GM12878 (cell line): ENCODE measurements at regions not wholly inside any gene's neighbourhood (a gene's known extent, or its start where the extent isn't known, plus 50 kb on each side); places are given as distances from the start of the nearest gene placed in this dataset.

Source experiments
- ATAC-seq: fragments of 200-7000 bp; cut with Tn5 transposase; 3 replicates; pipeline ENCODE4 v1.9.1; 2020; ENCODE audit warnings: mild to moderate bottlenecking, moderate library complexity
- BruUV-seq: library from RNA; stranded (reverse); fragments of 400-500 nt; replicated peaks from 2 replicates; lab custom pipeline; 2021; lab: Mats Ljungman, UMichigan
- CTCF ChIA-PET: fragments of 300-600 bp; sonication (Branson Sonifier 250); formaldehyde crosslinking; extraction: SDS; loops from one replicate; lab custom pipeline; 2021; ENCODE audit warnings: inconsistent platforms; lab: Yijun Ruan, JAX
- POLR2A ChIA-PET: fragments of 350-600 bp; formaldehyde crosslinking; extraction: SDS; loops from one replicate; lab custom pipeline; 2021; ENCODE audit warnings: inconsistent platforms; lab: Charles Lee
- RAD21 ChIA-PET: fragments of 300-600 bp; sonication (Branson Sonifier 250); formaldehyde crosslinking; loops from one replicate; lab custom pipeline; 2023; ENCODE audit warnings: antibody characterized with exemption; ENCODE audit not compliant: unreplicated experiment; lab: Charles Lee
- SMC1A ChIA-PET: fragments of 300-600 bp; sonication (Branson Sonifier 250); formaldehyde crosslinking; loops from one replicate; lab custom pipeline; 2023; ENCODE audit not compliant: unreplicated experiment, uncharacterized antibody; lab: Charles Lee
- DNase-seq: peaks from one replicate; pipeline ENCODE4 v3.0.0-alpha.2; 2011; ENCODE audit warnings: low read depth, low spot score
- FAIRE-seq: peaks from 3 replicates; lab custom pipeline; 2011; peaks lifted over from hg19 to GRCh38; lab: Jason Lieb, UNC
- H2AFZ ChIP-seq: 2 replicates; pipeline ENCODE4 v1.6.0; 2011; ENCODE audit warnings: low read depth, low read length, control low read depth; ENCODE audit not compliant: control insufficient read depth
- H3K27ac ChIP-seq: 2 replicates; pipeline ENCODE4 v1.5.1; 2011; ENCODE audit warnings: control low read depth; ENCODE audit not compliant: control insufficient read depth, insufficient read depth
- H3K27me3 ChIP-seq, 2 experiments: replicated peaks in 1 of 2; 2 replicates each; pipeline versions ENCODE4 v1.6.0 to v1.6.1; 2011; ENCODE audit warnings: low read length in 1 of 2; ENCODE audit not compliant: control insufficient read depth in 2 of 2, insufficient read depth in 2 of 2
- H3K36me3 ChIP-seq, 2 experiments: 2 replicates each; pipeline ENCODE4 v1.5.1; 2011; ENCODE audit warnings: low read length in 1 of 2; ENCODE audit not compliant: control insufficient read depth in 2 of 2, insufficient read depth in 2 of 2
- H3K4me1 ChIP-seq: 2 replicates; pipeline ENCODE4 v1.6.1; 2011; ENCODE audit warnings: mild to moderate bottlenecking, low read length, moderate library complexity, mixed read lengths; ENCODE audit not compliant: control insufficient read depth, insufficient read depth
- H3K4me2 ChIP-seq: 2 replicates; pipeline ENCODE4 v1.6.0; 2011; ENCODE audit warnings: control low read depth; ENCODE audit not compliant: control insufficient read depth, insufficient read depth
- H3K4me3 ChIP-seq: fragments of 200-600 bp; sonication (generic); 2 replicates; pipeline ENCODE4 v1.5.1; 2016
- H3K79me2 ChIP-seq: 2 replicates; pipeline ENCODE4 v1.6.0; 2011; ENCODE audit warnings: low read length; ENCODE audit not compliant: control insufficient read depth, insufficient read depth
- H3K9ac ChIP-seq: 2 replicates; pipeline ENCODE4 v1.8.0; 2011; ENCODE audit warnings: low read length, control low read depth, mixed read lengths; ENCODE audit not compliant: control insufficient read depth, insufficient read depth
- H3K9me3 ChIP-seq: replicated peaks from 3 replicates; pipeline ENCODE4 v1.5.1; 2011; ENCODE audit warnings: mild to moderate bottlenecking, low read length; ENCODE audit not compliant: control insufficient read depth, insufficient read depth
- H4K20me1 ChIP-seq: 2 replicates; pipeline ENCODE4 v1.6.0; 2011; ENCODE audit not compliant: control insufficient read depth, insufficient read depth
- ATF7 ChIP-seq: fragments of 450-650 bp; IDR thresholded peaks from 2 replicates; pipeline ENCODE4 v1.6.1; 2016; ENCODE audit warnings: low read depth, mild to moderate bottlenecking
- BCL11A ChIP-seq: IDR thresholded peaks from 2 replicates; pipeline ENCODE4 v1.6.1; 2011; ENCODE audit warnings: low read depth, low read length
- RCOR1 ChIP-seq: conservative IDR thresholded peaks from 2 replicates; pipeline ENCODE4 v1.6.1; 2012; ENCODE audit warnings: low read depth, low read length, improper control_type of control experiment
- RELA ChIP-seq: fragments of 450-650 bp; IDR thresholded peaks from 2 replicates; pipeline ENCODE4 v1.8.0; 2014; ENCODE audit warnings: borderline replicate concordance; ENCODE audit not compliant: partially characterized antibody
- TCF3 ChIP-seq: IDR thresholded peaks from 2 replicates; pipeline ENCODE4 v1.6.1; 2012; ENCODE audit warnings: low read depth, mild to moderate bottlenecking, low read length, borderline replicate concordance; ENCODE audit not compliant: insufficient read depth
- WGBS: methylation state at CpG from one replicate; pipeline ENCODE4 v1.1.6; 2016; ENCODE audit warnings: low lambda C conversion rate; ENCODE audit not compliant: insufficient replicate concordance, insufficient coverage; ENCODE audit errors: missing lambda C conversion rate; 5-methylcytosine and 5-hydroxymethylcytosine counted together
- in situ Hi-C: fragments of 300-500 bp; cut with MboI; formaldehyde crosslinking; loops from 9 replicates; pipeline ENCODE4 v1.14.3; 2018; ENCODE audit warnings: mixed read lengths
- intact Hi-C: fragments of 100-400 bp; cut with micrococcal nuclease; formaldehyde crosslinking; loops from one replicate; pipeline ENCODE4 v1.14.2; 2022; ENCODE audit not compliant: unreplicated experiment
- TF ChIP-seq, protein P1 (sequence below): IDR thresholded peaks from 2 replicates; pipeline ENCODE4 v1.6.1; 2012; ENCODE audit warnings: improper control_type of control experiment, low read depth, low read length; ENCODE audit not compliant: insufficient replicate concordance
- TF ChIP-seq, protein P2 (sequence below): IDR thresholded peaks from 2 replicates; pipeline ENCODE4 v1.6.1; 2012; ENCODE audit warnings: low read depth, low read length, improper control_type of control experiment
- TF ChIP-seq, protein P3 (sequence below): IDR thresholded peaks from 2 replicates; pipeline ENCODE4 v1.6.1; 2012; ENCODE audit warnings: low read depth, low read length, improper control_type of control experiment

DNA sequence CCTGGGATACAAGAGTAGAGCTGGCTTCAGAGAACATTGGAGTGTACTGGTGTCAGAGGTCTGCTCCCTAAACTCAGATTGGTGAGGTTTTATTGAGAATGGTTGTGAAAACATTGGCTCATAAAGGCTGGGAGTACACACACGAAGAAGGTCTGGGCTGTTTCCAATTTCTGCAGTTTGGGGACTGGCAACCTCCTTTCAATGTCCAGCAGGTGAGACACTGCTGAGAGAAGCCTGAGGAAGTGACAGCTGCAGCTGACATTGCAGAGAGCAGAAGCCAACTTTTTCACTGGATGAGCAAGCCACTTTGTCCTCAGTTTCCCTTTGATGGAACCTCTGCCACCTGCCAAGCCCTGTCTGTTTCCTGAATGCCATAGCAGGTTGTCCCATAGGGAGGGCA lies 346.6 kb upstream of the SPRED2 start (continued):
- TF ChIP-seq, protein P1, sequence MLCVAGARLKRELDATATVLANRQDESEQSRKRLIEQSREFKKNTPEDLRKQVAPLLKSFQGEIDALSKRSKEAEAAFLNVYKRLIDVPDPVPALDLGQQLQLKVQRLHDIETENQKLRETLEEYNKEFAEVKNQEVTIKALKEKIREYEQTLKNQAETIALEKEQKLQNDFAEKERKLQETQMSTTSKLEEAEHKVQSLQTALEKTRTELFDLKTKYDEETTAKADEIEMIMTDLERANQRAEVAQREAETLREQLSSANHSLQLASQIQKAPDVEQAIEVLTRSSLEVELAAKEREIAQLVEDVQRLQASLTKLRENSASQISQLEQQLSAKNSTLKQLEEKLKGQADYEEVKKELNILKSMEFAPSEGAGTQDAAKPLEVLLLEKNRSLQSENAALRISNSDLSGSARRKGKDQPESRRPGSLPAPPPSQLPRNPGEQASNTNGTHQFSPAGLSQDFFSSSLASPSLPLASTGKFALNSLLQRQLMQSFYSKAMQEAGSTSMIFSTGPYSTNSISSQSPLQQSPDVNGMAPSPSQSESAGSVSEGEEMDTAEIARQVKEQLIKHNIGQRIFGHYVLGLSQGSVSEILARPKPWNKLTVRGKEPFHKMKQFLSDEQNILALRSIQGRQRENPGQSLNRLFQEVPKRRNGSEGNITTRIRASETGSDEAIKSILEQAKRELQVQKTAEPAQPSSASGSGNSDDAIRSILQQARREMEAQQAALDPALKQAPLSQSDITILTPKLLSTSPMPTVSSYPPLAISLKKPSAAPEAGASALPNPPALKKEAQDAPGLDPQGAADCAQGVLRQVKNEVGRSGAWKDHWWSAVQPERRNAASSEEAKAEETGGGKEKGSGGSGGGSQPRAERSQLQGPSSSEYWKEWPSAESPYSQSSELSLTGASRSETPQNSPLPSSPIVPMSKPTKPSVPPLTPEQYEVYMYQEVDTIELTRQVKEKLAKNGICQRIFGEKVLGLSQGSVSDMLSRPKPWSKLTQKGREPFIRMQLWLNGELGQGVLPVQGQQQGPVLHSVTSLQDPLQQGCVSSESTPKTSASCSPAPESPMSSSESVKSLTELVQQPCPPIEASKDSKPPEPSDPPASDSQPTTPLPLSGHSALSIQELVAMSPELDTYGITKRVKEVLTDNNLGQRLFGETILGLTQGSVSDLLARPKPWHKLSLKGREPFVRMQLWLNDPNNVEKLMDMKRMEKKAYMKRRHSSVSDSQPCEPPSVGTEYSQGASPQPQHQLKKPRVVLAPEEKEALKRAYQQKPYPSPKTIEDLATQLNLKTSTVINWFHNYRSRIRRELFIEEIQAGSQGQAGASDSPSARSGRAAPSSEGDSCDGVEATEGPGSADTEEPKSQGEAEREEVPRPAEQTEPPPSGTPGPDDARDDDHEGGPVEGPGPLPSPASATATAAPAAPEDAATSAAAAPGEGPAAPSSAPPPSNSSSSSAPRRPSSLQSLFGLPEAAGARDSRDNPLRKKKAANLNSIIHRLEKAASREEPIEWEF, result no peak
- no peak for TF ChIP-seq RELA
- TF ChIP-seq TCF3, result no peak
- no peak for TF ChIP-seq BCL11A
- no peak for TF ChIP-seq RCOR1
- TF ChIP-seq, protein P2, sequence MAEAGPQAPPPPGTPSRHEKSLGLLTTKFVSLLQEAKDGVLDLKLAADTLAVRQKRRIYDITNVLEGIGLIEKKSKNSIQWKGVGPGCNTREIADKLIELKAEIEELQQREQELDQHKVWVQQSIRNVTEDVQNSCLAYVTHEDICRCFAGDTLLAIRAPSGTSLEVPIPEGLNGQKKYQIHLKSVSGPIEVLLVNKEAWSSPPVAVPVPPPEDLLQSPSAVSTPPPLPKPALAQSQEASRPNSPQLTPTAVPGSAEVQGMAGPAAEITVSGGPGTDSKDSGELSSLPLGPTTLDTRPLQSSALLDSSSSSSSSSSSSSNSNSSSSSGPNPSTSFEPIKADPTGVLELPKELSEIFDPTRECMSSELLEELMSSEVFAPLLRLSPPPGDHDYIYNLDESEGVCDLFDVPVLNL, result no peak
- TF ChIP-seq, all 136 proteins: peak for 0

DNA sequence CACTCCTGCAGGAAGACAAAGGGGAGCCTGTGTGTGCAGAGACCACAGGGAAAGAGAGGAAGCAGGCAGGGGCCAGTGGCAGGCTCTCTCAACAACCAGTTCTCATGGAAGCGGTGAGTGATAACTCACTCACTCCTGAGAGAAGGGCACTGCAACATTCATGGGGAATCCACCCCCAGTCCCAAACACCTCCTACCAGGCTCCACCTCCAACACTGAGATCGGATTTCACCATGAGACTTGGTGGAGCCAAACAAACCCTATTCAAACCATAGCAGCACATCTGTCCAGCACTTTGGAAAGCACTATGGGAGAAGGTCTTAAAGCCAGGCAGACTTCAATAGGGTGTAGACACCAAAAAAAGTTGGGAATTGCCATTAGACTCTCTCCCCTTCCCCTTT lies 345.7 kb upstream of the SPRED2 start:
- FAIRE-seq (no peak), ATAC-seq (no peak), DNase-seq (no peak)
- in situ Hi-C loops, result no loop called here
- no peaks in the 10 kb centered on the region for H3K9me3 ChIP-seq
- POLR2A ChIA-PET, result no interaction called here
- CTCF ChIA-PET, result no interaction called here
- no peak overlapping the region for H3K9ac ChIP-seq
- no peak overlapping the region for H3K27ac ChIP-seq
- H4K20me1 ChIP-seq, result no peaks in the 10 kb centered on the region
- no peaks in the 10 kb centered on the region for H3K36me3 ChIP-seq
- RAD21 ChIA-PET, result no interaction called here
- H3K79me2 ChIP-seq, result no peaks in the 10 kb centered on the region
- 53% methylated on average over 2 of the region's 2 CpGs for WGBS
- SMC1A ChIA-PET, result no interaction called here
- no peak for TF ChIP-seq ATF7
- TF ChIP-seq, protein P3, sequence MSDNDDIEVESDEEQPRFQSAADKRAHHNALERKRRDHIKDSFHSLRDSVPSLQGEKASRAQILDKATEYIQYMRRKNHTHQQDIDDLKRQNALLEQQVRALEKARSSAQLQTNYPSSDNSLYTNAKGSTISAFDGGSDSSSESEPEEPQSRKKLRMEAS, result no peak
- H3K4me2 ChIP-seq, result no peak overlapping the region
- H2AFZ ChIP-seq, result no peak overlapping the region
- no peaks in the 10 kb centered on the region for H3K4me1 ChIP-seq
- H3K27me3 ChIP-seq, result no peaks in the 10 kb centered on the region
- H3K4me3 ChIP-seq, result no peak overlapping the region
- intact Hi-C loops, result no loop called here
- BruUV-seq, result no TSS peak
